GM12878 (cell line): ENCODE measurements at regions not wholly inside any gene's neighbourhood (a gene's known extent, or its start where the extent isn't known, plus 50 kb on each side); places are given as distances from the start of the nearest gene placed in this dataset.

ENCODE experiments used
- ATAC-seq: fragments of 200-7000 bp; cut with Tn5 transposase; 3 replicates; pipeline ENCODE4 v1.9.1; 2020; ENCODE audit warnings: mild to moderate bottlenecking, moderate library complexity
- BruUV-seq: library from RNA; stranded (reverse); fragments of 400-500 nt; replicated peaks from 2 replicates; lab custom pipeline; 2021; lab: Mats Ljungman, UMichigan
- CTCF ChIA-PET: fragments of 300-600 bp; sonication (Branson Sonifier 250); formaldehyde crosslinking; extraction: SDS; loops from one replicate; lab custom pipeline; 2021; ENCODE audit warnings: inconsistent platforms; lab: Yijun Ruan, JAX
- POLR2A ChIA-PET: fragments of 350-600 bp; formaldehyde crosslinking; extraction: SDS; loops from one replicate; lab custom pipeline; 2021; ENCODE audit warnings: inconsistent platforms; lab: Charles Lee
- RAD21 ChIA-PET: fragments of 300-600 bp; sonication (Branson Sonifier 250); formaldehyde crosslinking; loops from one replicate; lab custom pipeline; 2023; ENCODE audit warnings: antibody characterized with exemption; ENCODE audit not compliant: unreplicated experiment; lab: Charles Lee
- SMC1A ChIA-PET: fragments of 300-600 bp; sonication (Branson Sonifier 250); formaldehyde crosslinking; loops from one replicate; lab custom pipeline; 2023; ENCODE audit not compliant: unreplicated experiment, uncharacterized antibody; lab: Charles Lee
- DNase-seq: peaks from one replicate; pipeline ENCODE4 v3.0.0-alpha.2; 2011; ENCODE audit warnings: low read depth, low spot score
- FAIRE-seq: peaks from 3 replicates; lab custom pipeline; 2011; peaks lifted over from hg19 to GRCh38; lab: Jason Lieb, UNC
- H2AFZ ChIP-seq: 2 replicates; pipeline ENCODE4 v1.6.0; 2011; ENCODE audit warnings: low read depth, low read length, control low read depth; ENCODE audit not compliant: control insufficient read depth
- H3K27ac ChIP-seq: 2 replicates; pipeline ENCODE4 v1.5.1; 2011; ENCODE audit warnings: control low read depth; ENCODE audit not compliant: control insufficient read depth, insufficient read depth
- H3K27me3 ChIP-seq, 2 experiments: replicated peaks in 1 of 2; 2 replicates each; pipeline versions ENCODE4 v1.6.0 to v1.6.1; 2011; ENCODE audit warnings: low read length in 1 of 2; ENCODE audit not compliant: control insufficient read depth in 2 of 2, insufficient read depth in 2 of 2
- H3K36me3 ChIP-seq, 2 experiments: 2 replicates each; pipeline ENCODE4 v1.5.1; 2011; ENCODE audit warnings: low read length in 1 of 2; ENCODE audit not compliant: control insufficient read depth in 2 of 2, insufficient read depth in 2 of 2
- H3K4me1 ChIP-seq: 2 replicates; pipeline ENCODE4 v1.6.1; 2011; ENCODE audit warnings: mild to moderate bottlenecking, low read length, moderate library complexity, mixed read lengths; ENCODE audit not compliant: control insufficient read depth, insufficient read depth
- H3K4me2 ChIP-seq: 2 replicates; pipeline ENCODE4 v1.6.0; 2011; ENCODE audit warnings: control low read depth; ENCODE audit not compliant: control insufficient read depth, insufficient read depth
- H3K4me3 ChIP-seq: fragments of 200-600 bp; sonication (generic); 2 replicates; pipeline ENCODE4 v1.5.1; 2016
- H3K79me2 ChIP-seq: 2 replicates; pipeline ENCODE4 v1.6.0; 2011; ENCODE audit warnings: low read length; ENCODE audit not compliant: control insufficient read depth, insufficient read depth
- H3K9ac ChIP-seq: 2 replicates; pipeline ENCODE4 v1.8.0; 2011; ENCODE audit warnings: low read length, control low read depth, mixed read lengths; ENCODE audit not compliant: control insufficient read depth, insufficient read depth
- H3K9me3 ChIP-seq: replicated peaks from 3 replicates; pipeline ENCODE4 v1.5.1; 2011; ENCODE audit warnings: mild to moderate bottlenecking, low read length; ENCODE audit not compliant: control insufficient read depth, insufficient read depth
- H4K20me1 ChIP-seq: 2 replicates; pipeline ENCODE4 v1.6.0; 2011; ENCODE audit not compliant: control insufficient read depth, insufficient read depth
- ATF7 ChIP-seq: fragments of 450-650 bp; IDR thresholded peaks from 2 replicates; pipeline ENCODE4 v1.6.1; 2016; ENCODE audit warnings: low read depth, mild to moderate bottlenecking
- EZH2 ChIP-seq: IDR thresholded peaks from 2 replicates; pipeline ENCODE4 v1.6.1; 2012; ENCODE audit warnings: low read depth, mild to moderate bottlenecking, control low read depth, inconsistent platforms, low read length, borderline replicate concordance; ENCODE audit not compliant: control insufficient read depth
- GATAD2B ChIP-seq: fragments of 450-650 bp; conservative IDR thresholded peaks from 2 replicates; pipeline ENCODE4 v1.6.1; 2017; ENCODE audit warnings: low read depth, mild to moderate bottlenecking, moderate library complexity
- IKZF1 ChIP-seq: fragments of 450-650 bp; conservative IDR thresholded peaks from 2 replicates; pipeline ENCODE4 v1.6.1; 2017; ENCODE audit warnings: antibody characterized with exemption, mild to moderate bottlenecking
- KDM1A ChIP-seq: fragments of 200-600 bp; sonication (generic); IDR thresholded peaks from 2 replicates; pipeline ENCODE4 v1.6.1; 2016; ENCODE audit warnings: borderline replicate concordance
- KLF5 ChIP-seq: fragments of 450-650 bp; IDR thresholded peaks from 2 replicates; pipeline ENCODE4 v1.6.1; 2014; ENCODE audit warnings: mild to moderate bottlenecking; ENCODE audit not compliant: partially characterized antibody
- MEF2A ChIP-seq: IDR thresholded peaks from 2 replicates; pipeline ENCODE4 v1.6.1; 2011; ENCODE audit warnings: low read depth, mild to moderate bottlenecking, low read length, moderate library complexity; ENCODE audit not compliant: insufficient read depth
- MYB ChIP-seq: fragments of 150-350 bp; IDR thresholded peaks from 2 replicates; pipeline ENCODE4 v1.6.1; 2014; ENCODE audit warnings: mild to moderate bottlenecking, low read depth, low read length, borderline replicate concordance
- NFXL1 ChIP-seq: fragments of 450-650 bp; IDR thresholded peaks from 2 replicates; pipeline ENCODE4 v1.6.1; 2017; ENCODE audit warnings: antibody characterized with exemption, mild to moderate bottlenecking, borderline replicate concordance
- NR2C2 ChIP-seq: IDR thresholded peaks from 2 replicates; pipeline ENCODE4 v1.6.1; 2011; ENCODE audit warnings: borderline replicate concordance, low read depth; ENCODE audit not compliant: control insufficient read depth, insufficient read length
- PAX8 ChIP-seq: fragments of 450-650 bp; IDR thresholded peaks from 2 replicates; pipeline ENCODE4 v1.6.1; 2017; ENCODE audit warnings: mild to moderate bottlenecking, moderate library complexity
- SP1 ChIP-seq: IDR thresholded peaks from one replicate; pipeline ENCODE4 v1.6.1; 2011; ENCODE audit warnings: low read depth, low read length
- ZBTB40 ChIP-seq: fragments of 450-650 bp; IDR thresholded peaks from 2 replicates; pipeline ENCODE4 v1.6.1; 2016; ENCODE audit warnings: mild to moderate bottlenecking, moderate library complexity, borderline replicate concordance
- WGBS: methylation state at CpG from one replicate; pipeline ENCODE4 v1.1.6; 2016; ENCODE audit warnings: low lambda C conversion rate; ENCODE audit not compliant: insufficient replicate concordance, insufficient coverage; ENCODE audit errors: missing lambda C conversion rate; 5-methylcytosine and 5-hydroxymethylcytosine counted together
- in situ Hi-C: fragments of 300-500 bp; cut with MboI; formaldehyde crosslinking; loops from 9 replicates; pipeline ENCODE4 v1.14.3; 2018; ENCODE audit warnings: mixed read lengths
- intact Hi-C: fragments of 100-400 bp; cut with micrococcal nuclease; formaldehyde crosslinking; loops from one replicate; pipeline ENCODE4 v1.14.2; 2022; ENCODE audit not compliant: unreplicated experiment
- TF ChIP-seq, protein P1 (sequence below): fragments of 450-650 bp; IDR thresholded peaks from 2 replicates; pipeline ENCODE4 v1.6.1; 2016; ENCODE audit warnings: mild to moderate bottlenecking
- TF ChIP-seq, protein P2 (sequence below): fragments of 450-650 bp; IDR thresholded peaks from 2 replicates; pipeline ENCODE4 v1.6.1; 2017; ENCODE audit warnings: antibody characterized with exemption, mild to moderate bottlenecking, moderate library complexity
- TF ChIP-seq, protein P3 (sequence below): fragments of 450-650 bp; IDR thresholded peaks from 2 replicates; pipeline ENCODE4 v1.6.1; 2017; ENCODE audit warnings: borderline replicate concordance

GRCh38 chr6:140825731-140826130 lies 1307.0 kb upstream of the GJE1 start:
- ChIA-PET CTCF (no interaction called here), RAD21 (interaction anchor here (0.6 kb wide), 1 partner anchor 15 kb away, joined by 3 read pairs; no protein-coding TSS in a partner anchor), SMC1A (no interaction called here), POLR2A (no interaction called here)
- ATAC-seq (no peak), FAIRE-seq (no peak), DNase-seq (no peak)
- in situ Hi-C loops (no loop called here), intact Hi-C loops (no loop called here)
- Histone ChIP-seq H3K4me3 (no peak overlapping the region), H3K9ac (no peak overlapping the region), H3K79me2 (no peaks in the 10 kb centered on the region), H3K36me3 (no peaks in the 10 kb centered on the region), H3K4me1 (no peaks in the 10 kb centered on the region), H3K27ac (no peak overlapping the region), H3K27me3 (no peaks in the 10 kb centered on the region), H3K9me3 (no peaks in the 10 kb centered on the region), H3K4me2 (no peak overlapping the region), H2AFZ (no peak overlapping the region), H4K20me1 (no peaks in the 10 kb centered on the region)
- no TSS peak for BruUV-seq
- WGBS: 0% methylated on average over 2 of the region's 2 CpGs
- TF ChIP-seq PAX8 (no peak), NFXL1 (no peak), IKZF1 (no peak), MYB (no peak), SP1 (no peak), ATF7 (no peak), EZH2 (no peak), NR2C2 (no peak), KLF5 (no peak), GATAD2B (no peak), ZBTB40 (no peak), KDM1A (no peak), MEF2A (no peak)
- TF ChIP-seq, protein P1, sequence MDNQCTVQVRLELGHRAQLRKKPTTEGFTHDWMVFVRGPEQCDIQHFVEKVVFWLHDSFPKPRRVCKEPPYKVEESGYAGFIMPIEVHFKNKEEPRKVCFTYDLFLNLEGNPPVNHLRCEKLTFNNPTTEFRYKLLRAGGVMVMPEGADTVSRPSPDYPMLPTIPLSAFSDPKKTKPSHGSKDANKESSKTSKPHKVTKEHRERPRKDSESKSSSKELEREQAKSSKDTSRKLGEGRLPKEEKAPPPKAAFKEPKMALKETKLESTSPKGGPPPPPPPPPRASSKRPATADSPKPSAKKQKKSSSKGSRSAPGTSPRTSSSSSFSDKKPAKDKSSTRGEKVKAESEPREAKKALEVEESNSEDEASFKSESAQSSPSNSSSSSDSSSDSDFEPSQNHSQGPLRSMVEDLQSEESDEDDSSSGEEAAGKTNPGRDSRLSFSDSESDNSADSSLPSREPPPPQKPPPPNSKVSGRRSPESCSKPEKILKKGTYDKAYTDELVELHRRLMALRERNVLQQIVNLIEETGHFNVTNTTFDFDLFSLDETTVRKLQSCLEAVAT: no peak
- TF ChIP-seq, protein P2, sequence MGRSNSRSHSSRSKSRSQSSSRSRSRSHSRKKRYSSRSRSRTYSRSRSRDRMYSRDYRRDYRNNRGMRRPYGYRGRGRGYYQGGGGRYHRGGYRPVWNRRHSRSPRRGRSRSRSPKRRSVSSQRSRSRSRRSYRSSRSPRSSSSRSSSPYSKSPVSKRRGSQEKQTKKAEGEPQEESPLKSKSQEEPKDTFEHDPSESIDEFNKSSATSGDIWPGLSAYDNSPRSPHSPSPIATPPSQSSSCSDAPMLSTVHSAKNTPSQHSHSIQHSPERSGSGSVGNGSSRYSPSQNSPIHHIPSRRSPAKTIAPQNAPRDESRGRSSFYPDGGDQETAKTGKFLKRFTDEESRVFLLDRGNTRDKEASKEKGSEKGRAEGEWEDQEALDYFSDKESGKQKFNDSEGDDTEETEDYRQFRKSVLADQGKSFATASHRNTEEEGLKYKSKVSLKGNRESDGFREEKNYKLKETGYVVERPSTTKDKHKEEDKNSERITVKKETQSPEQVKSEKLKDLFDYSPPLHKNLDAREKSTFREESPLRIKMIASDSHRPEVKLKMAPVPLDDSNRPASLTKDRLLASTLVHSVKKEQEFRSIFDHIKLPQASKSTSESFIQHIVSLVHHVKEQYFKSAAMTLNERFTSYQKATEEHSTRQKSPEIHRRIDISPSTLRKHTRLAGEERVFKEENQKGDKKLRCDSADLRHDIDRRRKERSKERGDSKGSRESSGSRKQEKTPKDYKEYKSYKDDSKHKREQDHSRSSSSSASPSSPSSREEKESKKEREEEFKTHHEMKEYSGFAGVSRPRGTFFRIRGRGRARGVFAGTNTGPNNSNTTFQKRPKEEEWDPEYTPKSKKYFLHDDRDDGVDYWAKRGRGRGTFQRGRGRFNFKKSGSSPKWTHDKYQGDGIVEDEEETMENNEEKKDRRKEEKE: no peak
- TF ChIP-seq, protein P3, sequence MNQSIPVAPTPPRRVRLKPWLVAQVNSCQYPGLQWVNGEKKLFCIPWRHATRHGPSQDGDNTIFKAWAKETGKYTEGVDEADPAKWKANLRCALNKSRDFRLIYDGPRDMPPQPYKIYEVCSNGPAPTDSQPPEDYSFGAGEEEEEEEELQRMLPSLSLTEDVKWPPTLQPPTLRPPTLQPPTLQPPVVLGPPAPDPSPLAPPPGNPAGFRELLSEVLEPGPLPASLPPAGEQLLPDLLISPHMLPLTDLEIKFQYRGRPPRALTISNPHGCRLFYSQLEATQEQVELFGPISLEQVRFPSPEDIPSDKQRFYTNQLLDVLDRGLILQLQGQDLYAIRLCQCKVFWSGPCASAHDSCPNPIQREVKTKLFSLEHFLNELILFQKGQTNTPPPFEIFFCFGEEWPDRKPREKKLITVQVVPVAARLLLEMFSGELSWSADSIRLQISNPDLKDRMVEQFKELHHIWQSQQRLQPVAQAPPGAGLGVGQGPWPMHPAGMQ: no peak
